ENCODE measurements at regions not wholly inside any gene's neighbourhood (a gene's known extent, or its start where the extent isn't known, plus 50 kb on each side); places are given as distances from the start of the nearest gene placed in this dataset.

- peaks cover 9% of the 10 kb centered on the region; the same call in 1 of the 2 replicates for H3K27me3 ChIP-seq (ENCODE audit: insufficient read depth, low read length)
- no peak overlapping the region for H3K9ac ChIP-seq (ENCODE audit: low read length)
- ATAC-seq (no peak), DNase-seq (ENCODE audit: low read depth, low spot score) (no peak)
- H3K4me2 ChIP-seq (ENCODE audit: low read length): no peak overlapping the region
- H3K9me2 ChIP-seq (ENCODE audit: insufficient read depth): no peaks in the 10 kb centered on the region
- H3K79me2 ChIP-seq (ENCODE audit: insufficient read depth, low read length): no peaks in the 10 kb centered on the region
- no peaks in the 10 kb centered on the region for H3K36me3 ChIP-seq (ENCODE audit: control insufficient read depth in 1 of 2, insufficient read depth in 2 of 2, low read length in 2 of 2)
- H4K20me1 ChIP-seq (ENCODE audit: insufficient read depth): no peaks in the 10 kb centered on the region
- intact Hi-C loops (cut with micrococcal nuclease): no loop called here
- TF ChIP-seq JUND (IDR thresholded peaks at IDR 0.05) (no peak), EZH2 (IDR thresholded peaks at IDR 0.05) (no peak), POLR2AphosphoS5 (IDR thresholded peaks at IDR 0.05; ENCODE audit: low read depth, low read length) (no peak), POLR2A (IDR thresholded peaks at IDR 0.05; ENCODE audit: borderline replicate concordance, extremely low read depth, insufficient read depth, insufficient read length) (no peak), EGR1 (IDR thresholded peaks at IDR 0.05; ENCODE audit: low read depth) (no peak), YY1 (IDR thresholded peaks at IDR 0.05; ENCODE audit: extremely low read depth, insufficient replicate concordance, low read depth, low read length) (no peak), TCF7L2 (IDR thresholded peaks at IDR 0.05; ENCODE audit: borderline replicate concordance, extremely low read depth, insufficient read depth, insufficient read length) (no peak), SP1 (IDR thresholded peaks at IDR 0.05; ENCODE audit: low read depth) (no peak), CBX3 (IDR thresholded peaks at IDR 0.05; ENCODE audit: low read depth) (no peak), FOSL1 (IDR thresholded peaks at IDR 0.05; ENCODE audit: low read depth) (no peak), ATF3 (IDR thresholded peaks at IDR 0.05) (no peak)
- TF ChIP-seq, protein P1, sequence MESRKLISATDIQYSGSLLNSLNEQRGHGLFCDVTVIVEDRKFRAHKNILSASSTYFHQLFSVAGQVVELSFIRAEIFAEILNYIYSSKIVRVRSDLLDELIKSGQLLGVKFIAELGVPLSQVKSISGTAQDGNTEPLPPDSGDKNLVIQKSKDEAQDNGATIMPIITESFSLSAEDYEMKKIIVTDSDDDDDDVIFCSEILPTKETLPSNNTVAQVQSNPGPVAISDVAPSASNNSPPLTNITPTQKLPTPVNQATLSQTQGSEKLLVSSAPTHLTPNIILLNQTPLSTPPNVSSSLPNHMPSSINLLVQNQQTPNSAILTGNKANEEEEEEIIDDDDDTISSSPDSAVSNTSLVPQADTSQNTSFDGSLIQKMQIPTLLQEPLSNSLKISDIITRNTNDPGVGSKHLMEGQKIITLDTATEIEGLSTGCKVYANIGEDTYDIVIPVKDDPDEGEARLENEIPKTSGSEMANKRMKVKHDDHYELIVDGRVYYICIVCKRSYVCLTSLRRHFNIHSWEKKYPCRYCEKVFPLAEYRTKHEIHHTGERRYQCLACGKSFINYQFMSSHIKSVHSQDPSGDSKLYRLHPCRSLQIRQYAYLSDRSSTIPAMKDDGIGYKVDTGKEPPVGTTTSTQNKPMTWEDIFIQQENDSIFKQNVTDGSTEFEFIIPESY (IDR thresholded peaks at IDR 0.05; ENCODE audit: extremely low read depth, insufficient replicate concordance, low read length): no peak
- TF ChIP-seq, protein P2, sequence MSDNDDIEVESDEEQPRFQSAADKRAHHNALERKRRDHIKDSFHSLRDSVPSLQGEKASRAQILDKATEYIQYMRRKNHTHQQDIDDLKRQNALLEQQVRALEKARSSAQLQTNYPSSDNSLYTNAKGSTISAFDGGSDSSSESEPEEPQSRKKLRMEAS (IDR thresholded peaks at IDR 0.05): no peak
- no peak overlapping the region for H3K4me3 ChIP-seq (replicated peaks in 1 of 2; ENCODE audit: low read depth in 1 of 2, low read length in 2 of 2)
- H2AFZ ChIP-seq (ENCODE audit: low read depth, low read length, poor library complexity, severe bottlenecking): no peak overlapping the region
- no TSS peak for BruUV-seq (replicated peaks)
- CTCF ChIA-PET: no interaction called here
- H3K27ac ChIP-seq (ENCODE audit: low read depth, low read length): no peak overlapping the region
- RAD21 ChIA-PET (ENCODE audit: low non-redundant PET in 1 of 2, low total read pairs in 2 of 2, uncharacterized antibody in 2 of 2, unreplicated experiment in 2 of 2): no interaction called here
- H3K9me3 ChIP-seq (ENCODE audit: control insufficient read depth in 1 of 2, insufficient read depth in 1 of 2, low read depth in 1 of 2, low read length in 2 of 2): no peaks in the 10 kb centered on the region
- H3K4me1 ChIP-seq (ENCODE audit: control insufficient read depth in 1 of 2, insufficient read depth in 2 of 2, low read length in 2 of 2): no peaks in the 10 kb centered on the region
- POLR2A ChIA-PET: no interaction called here
These were observed 417.9 kb downstream of the RPS24 start for GRCh38 chr10:78451592-78451991.

Data from HCT116 (cell line).